A549 (cell line): ENCODE measurements at regions not wholly inside any gene's neighbourhood (a gene's known extent, or its start where the extent isn't known, plus 50 kb on each side); places are given as distances from the start of the nearest gene placed in this dataset.

ENCODE experiments used
- ATAC-seq, 2 experiments: fragments of 200-7000 bp in 1 of 2; fragments of >200 bp in 1 of 2; cut with Nextera tagmentation in 1 of 2; cut with Tn5 transposase in 1 of 2; 3 replicates each; pipeline versions ENCODE4 v1.8.0 to v1.9.1; 2018 to 2020; ENCODE audit warnings: mild to moderate bottlenecking in 1 of 2, moderate library complexity in 1 of 2
- CTCF ChIA-PET: fragments of 300-600 bp; sonication (Branson Sonifier 250); formaldehyde crosslinking; extraction: SDS; loops from one replicate; lab custom pipeline; 2021; ENCODE audit warnings: antibody characterized with exemption, inconsistent platforms; lab: Yijun Ruan, JAX
- POLR2A ChIA-PET: fragments of 350-600 bp; formaldehyde crosslinking; extraction: SDS; loops from one replicate; lab custom pipeline; 2021; ENCODE audit warnings: antibody characterized with exemption, inconsistent platforms; lab: Yijun Ruan, JAX
- DNase-seq, 2 experiments: peaks; one replicate each; pipeline versions ENCODE4 v3.0.0 to v3.0.0-alpha.2; 2011 to 2016; ENCODE audit warnings: low read depth in 1 of 2, low spot score in 1 of 2
- FAIRE-seq: peaks from 2 replicates; lab custom pipeline; 2011; peaks lifted over from hg19 to GRCh38; lab: Jason Lieb, UNC
- H3K27ac ChIP-seq, 2 experiments: fragments of >200 bp; sonication (Bioruptor Twin); formaldehyde crosslinking; 3 replicates each; pipeline ENCODE4 v1.5.1; 2016 to 2017
- H3K4me1 ChIP-seq: fragments of >200 bp; sonication (Bioruptor Twin); formaldehyde crosslinking; 3 replicates; pipeline ENCODE4 v1.6.1; 2016
- H3K4me2 ChIP-seq: fragments of >200 bp; sonication (Bioruptor Twin); formaldehyde crosslinking; 3 replicates; pipeline ENCODE4 v1.6.1; 2016
- H3K4me3 ChIP-seq: fragments of >200 bp; sonication (Bioruptor Twin); formaldehyde crosslinking; 3 replicates; pipeline ENCODE4 v1.5.1; 2016
- H3K9me3 ChIP-seq: fragments of >200 bp; sonication (Bioruptor Twin); formaldehyde crosslinking; 3 replicates; pipeline ENCODE4 v1.6.1; 2016
- ATOH8 ChIP-seq: fragments of 250-450 bp; sonication (Bioruptor Pico); IDR thresholded peaks from 2 replicates; pipeline ENCODE4 v1.5.0; 2020; ENCODE audit warnings: low read depth, mild to moderate bottlenecking, moderate library complexity
- BCL3 ChIP-seq: fragments of >200 bp; sonication (Bioruptor Twin); formaldehyde crosslinking; IDR thresholded peaks from 3 replicates; pipeline ENCODE4 v1.6.1; 2016
- BHLHE40 ChIP-seq: IDR thresholded peaks from 2 replicates; pipeline ENCODE4 v1.6.1; 2012; ENCODE audit warnings: low read depth, low read length, inconsistent platforms
- CHD2 ChIP-seq: fragments of 150-350 bp; IDR thresholded peaks from 2 replicates; pipeline ENCODE4 v1.6.1; 2014; ENCODE audit warnings: low read length; ENCODE audit not compliant: partially characterized antibody
- CHD4 ChIP-seq: fragments of 200-600 bp; sonication (generic); IDR thresholded peaks from 2 replicates; pipeline ENCODE4 v1.6.1; 2016; ENCODE audit warnings: antibody characterized with exemption, mild to moderate bottlenecking, borderline replicate concordance
- E2F6 ChIP-seq: IDR thresholded peaks from 2 replicates; pipeline ENCODE4 v1.6.1; 2012; ENCODE audit warnings: low read depth, borderline replicate concordance
- ELK1 ChIP-seq: fragments of 150-350 bp; IDR thresholded peaks from 2 replicates; pipeline ENCODE4 v1.6.1; 2014; ENCODE audit warnings: low read depth, mild to moderate bottlenecking, low read length
- EP300 ChIP-seq, 2 experiments: fragments of >200 bp; sonication (Bioruptor Twin); formaldehyde crosslinking; IDR thresholded peaks; 2 replicates in 1 of 2; 3 replicates in 1 of 2; pipeline ENCODE4 v1.6.1; 2016 to 2017
- FOSB ChIP-seq: fragments of 250-450 bp; sonication (Bioruptor Pico); IDR thresholded peaks from 2 replicates; pipeline ENCODE4 v1.5.0; 2020; ENCODE audit warnings: mild to moderate bottlenecking, moderate library complexity
- HEYL ChIP-seq: fragments of 250-450 bp; sonication (Bioruptor Pico); IDR thresholded peaks from 2 replicates; pipeline ENCODE4 v1.8.0; 2021; ENCODE audit warnings: mild to moderate bottlenecking, moderate library complexity
- HOXB5 ChIP-seq: fragments of 250-450 bp; sonication (Bioruptor Pico); IDR thresholded peaks from 2 replicates; pipeline ENCODE4 v1.5.0; 2020; ENCODE audit warnings: mild to moderate bottlenecking, moderate library complexity
- MYC ChIP-seq: IDR thresholded peaks from 2 replicates; pipeline ENCODE4 v1.6.1; 2012; ENCODE audit warnings: mild to moderate bottlenecking, inconsistent platforms, low read length, improper control_type of control experiment, borderline replicate concordance
- RAD21 ChIP-seq, 2 experiments: fragments of >200 bp in 1 of 2; sonication (Bioruptor Twin) in 1 of 2; formaldehyde crosslinking in 1 of 2; IDR thresholded peaks in 1 of 2; conservative IDR thresholded peaks in 1 of 2; 2 replicates in 1 of 2; 3 replicates in 1 of 2; pipeline ENCODE4 v1.6.1; 2012 to 2018; ENCODE audit warnings: inconsistent platforms in 1 of 2
- RARB ChIP-seq: fragments of 250-450 bp; sonication (Bioruptor Pico); IDR thresholded peaks from 2 replicates; pipeline ENCODE4 v1.8.0; 2021; ENCODE audit warnings: mild to moderate bottlenecking, moderate library complexity
- REST ChIP-seq: fragments of 200-600 bp; sonication (generic); IDR thresholded peaks from 2 replicates; pipeline ENCODE4 v1.6.1; 2016; ENCODE audit warnings: antibody characterized with exemption, mild to moderate bottlenecking, moderate library complexity
- USF2 ChIP-seq: fragments of 450-650 bp; IDR thresholded peaks from 2 replicates; pipeline ENCODE4 v1.6.1; 2014; ENCODE audit warnings: antibody characterized with exemption
- ZNF302 ChIP-seq: fragments of 250-450 bp; sonication (Bioruptor Pico); IDR thresholded peaks from 2 replicates; pipeline ENCODE4 v1.9.0; 2021; ENCODE audit warnings: inconsistent platforms, mild to moderate bottlenecking, moderate library complexity
- ZSCAN20 ChIP-seq: fragments of 250-450 bp; sonication (Bioruptor Pico); IDR thresholded peaks from 2 replicates; pipeline ENCODE4 v1.8.0; 2022; ENCODE audit warnings: mild to moderate bottlenecking, moderate library complexity
- WGBS: methylation state at CpG from one replicate; pipeline ENCODE4 v1.1.6; 2017; ENCODE audit errors: missing lambda C conversion rate; 5-methylcytosine and 5-hydroxymethylcytosine counted together

- H3K27ac ChIP-seq: no peak overlapping the region
- peaks cover 17% of the 10 kb centered on the region; the same call in 2 of the 3 replicates for H3K4me1 ChIP-seq
- H3K4me2 ChIP-seq: no peak overlapping the region
- CTCF ChIA-PET: no interaction called here
- no peak for DNase-seq
- no peaks in the 10 kb centered on the region for H3K9me3 ChIP-seq
- no peak for ATAC-seq
- POLR2A ChIA-PET: no interaction called here
- no peak for FAIRE-seq
- no peak for TF ChIP-seq CHD4
- TF ChIP-seq HOXB5 (CRISPR knock-in tag): no peak
- no peak for TF ChIP-seq USF2
- TF ChIP-seq CHD2: no peak
- TF ChIP-seq RARB (CRISPR knock-in tag): no peak
- TF ChIP-seq MYC: no peak
- TF ChIP-seq BHLHE40: no peak
- no peak for TF ChIP-seq ZNF302 (CRISPR knock-in tag)
- TF ChIP-seq REST: no peak
- no peak for TF ChIP-seq FOSB (CRISPR knock-in tag)
- no peak for TF ChIP-seq ELK1
- H3K4me3 ChIP-seq: no peak overlapping the region
- WGBS: 86% methylated on average over 2 of the region's 2 CpGs
Observed at GRCh38 chr12:91889059-91889458, 256.6 kb downstream of the BTG1 start.

GRCh38 chr12:91887957-91888356 is 257.7 kb downstream of the BTG1 start:
- Histone ChIP-seq H3K4me2 (no peak overlapping the region), H3K4me3 (no peak overlapping the region), H3K9me3 (no peaks in the 10 kb centered on the region), H3K27ac (no peak overlapping the region), H3K4me1 (peaks cover 11% of the 10 kb centered on the region; the same call in 2 of the 3 replicates)
- POLR2A ChIA-PET: no interaction called here
- DNase-seq (no peak), ATAC-seq (no peak), FAIRE-seq (no peak)
- WGBS: 97% methylated on average over 2 of the region's 2 CpGs
- TF ChIP-seq BCL3 (no peak), ZSCAN20 (CRISPR knock-in tag) (no peak)
- CTCF ChIA-PET: interaction anchor here (0.5 kb wide), 1 partner anchor 644 kb away, joined by 3 read pairs; no protein-coding TSS in a partner anchor

GRCh38 chr12:91885851-91886731 is 259.6 kb downstream of the BTG1 start:
- DNase-seq (no peak), FAIRE-seq (no peak), ATAC-seq (no peak)
- H3K4me1 ChIP-seq: peaks cover 11% of the 10 kb centered on the region; the same call in 2 of the 3 replicates
- ChIA-PET POLR2A (no interaction called here), CTCF (no interaction called here)
- no peak overlapping the region for H3K27ac ChIP-seq
- 89% methylated on average over 5 of the region's 5 CpGs for WGBS
- H3K9me3 ChIP-seq: no peaks in the 10 kb centered on the region
- H3K4me2 ChIP-seq: no peak overlapping the region
- H3K4me3 ChIP-seq: no peak overlapping the region
- TF ChIP-seq EP300 (IDR thresholded peaks at IDR 0.05): no peak
- TF ChIP-seq E2F6: no peak
- TF ChIP-seq ATOH8: no peak
- TF ChIP-seq CHD4: no peak
- no peak for TF ChIP-seq REST
- TF ChIP-seq RAD21 (conservative IDR thresholded peaks at IDR 0.05 in 1 of 2, IDR thresholded peaks at IDR 0.05 in 1 of 2): no peak
- no peak for TF ChIP-seq HOXB5 (CRISPR knock-in tag)
- TF ChIP-seq HEYL: no peak
